HG02943 (cell line): ENCODE measurements at regions not wholly inside any gene's neighbourhood (a gene's known extent, or its start where the extent isn't known, plus 50 kb on each side); places are given as distances from the start of the nearest gene placed in this dataset.

Experiments used
- ATAC-seq: cut with Tn5 transposase; IDR thresholded peaks from one replicate; pipeline ENCODE4 v1.9.1; 2021; ENCODE audit warnings: mild to moderate bottlenecking, low read depth, moderate library complexity; ENCODE audit not compliant: unreplicated experiment

DNA sequence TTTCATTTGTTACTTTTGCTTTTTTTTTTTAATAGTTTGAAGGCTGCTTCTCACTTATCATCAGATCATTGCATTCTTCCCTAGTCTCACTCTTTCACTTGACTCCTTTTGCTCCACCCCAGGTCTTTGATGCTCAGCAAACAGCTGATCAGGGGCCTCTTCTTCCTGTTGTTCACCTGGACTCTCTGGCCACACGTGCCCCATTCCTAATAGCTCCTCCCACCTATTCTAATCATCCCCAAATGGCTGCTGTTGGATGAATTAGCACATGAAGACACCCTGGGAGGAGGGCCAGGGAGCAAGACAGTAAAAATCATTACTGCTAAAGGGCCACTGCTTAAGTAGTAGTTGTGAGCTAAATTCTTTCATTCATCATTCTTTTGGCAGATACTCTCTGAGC is 119.5 kb downstream of the MAB21L3 start:
- no peak for ATAC-seq

GRCh38 chr1:116231752-116232151 is 120.6 kb downstream of the MAB21L3 start:
- ATAC-seq: no peak

DNA sequence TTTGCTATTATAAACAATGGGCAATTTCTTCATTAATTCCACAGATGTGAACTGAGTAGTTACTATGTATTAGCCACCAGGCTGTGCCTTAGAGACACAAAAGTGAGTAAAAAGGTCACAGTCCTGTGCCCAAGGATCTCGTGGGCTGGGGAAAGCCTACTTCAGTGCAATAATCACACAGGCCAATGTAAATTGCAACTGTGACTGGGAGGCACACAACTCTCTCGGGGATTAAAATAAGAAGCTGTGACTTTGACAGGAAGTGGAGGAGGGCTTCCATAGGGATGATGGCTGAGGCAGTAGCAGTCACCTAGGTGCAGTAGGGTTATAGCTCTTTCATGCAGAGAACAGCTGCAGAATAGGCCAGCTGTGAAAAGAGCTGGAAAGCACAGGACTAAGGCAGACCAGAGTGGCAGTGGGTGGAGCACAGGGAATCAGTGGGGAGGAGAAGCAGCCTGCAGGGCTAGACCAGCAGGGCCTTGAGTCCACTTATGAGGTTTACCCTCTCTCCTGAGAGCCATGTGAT is 121.9 kb downstream of the MAB21L3 start:
- no peak for ATAC-seq

- ATAC-seq: no peak
Measured at GRCh38 chr1:116234429-116234828, 123.2 kb downstream of the MAB21L3 start.

DNA sequence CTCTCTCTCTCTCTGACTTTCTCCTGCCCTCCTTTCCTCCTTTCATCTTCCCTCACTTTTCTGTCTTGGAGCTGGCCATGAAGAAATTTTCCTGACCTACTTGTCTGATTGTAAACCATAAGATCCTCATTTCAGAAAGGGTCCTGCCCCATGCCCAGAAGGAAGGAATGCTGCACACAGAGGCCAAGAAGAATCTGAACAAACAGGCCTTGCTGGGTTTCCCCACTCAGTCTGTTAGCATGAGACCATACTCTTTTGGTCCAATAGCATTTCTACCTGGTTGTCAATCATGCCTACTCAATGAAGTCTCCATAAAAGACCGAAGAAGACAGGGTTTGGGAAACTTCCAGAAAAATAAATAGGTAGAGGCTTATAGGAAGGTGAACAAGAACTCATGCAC is 128.7 kb downstream of the MAB21L3 start:
- ATAC-seq: no peak

- no peak for ATAC-seq
Measured at GRCh38 chr1:116242741-116243140, 130.3 kb upstream of the ATP1A1 start.

DNA sequence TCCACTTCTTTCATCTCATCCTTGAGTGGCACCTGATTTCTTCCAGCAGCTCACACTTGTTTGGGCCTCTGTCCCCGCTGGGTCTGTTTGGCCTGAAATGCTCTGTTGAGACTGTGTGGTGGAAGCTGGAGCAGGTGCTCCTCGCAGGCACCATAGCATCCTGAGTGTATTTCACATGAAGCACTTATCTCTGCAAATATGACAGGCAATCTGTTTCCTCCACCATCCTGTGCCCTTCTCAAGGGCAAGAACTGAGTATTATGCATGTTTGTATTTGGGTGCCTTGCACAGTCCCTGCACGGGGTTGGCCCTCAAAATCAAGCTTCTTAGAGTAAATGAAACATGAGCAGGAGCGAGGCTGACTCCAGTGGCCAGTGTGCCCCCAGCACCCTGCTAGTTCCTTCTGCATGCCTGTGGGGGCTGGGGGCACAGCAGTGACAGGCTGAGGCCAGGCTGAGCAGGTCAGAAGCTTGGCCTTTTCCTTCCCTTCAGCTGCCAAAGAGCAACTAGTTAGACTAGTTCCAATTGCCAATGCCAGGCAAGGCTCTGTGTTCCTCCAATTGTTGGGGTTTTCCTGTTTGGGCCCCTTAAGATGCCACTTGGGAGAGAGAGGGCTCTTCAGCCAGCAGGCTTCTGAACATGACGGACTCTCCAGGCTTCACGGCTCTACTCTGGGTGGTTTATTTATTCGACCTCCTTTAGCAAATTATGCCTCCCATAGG is 129.6 kb upstream of the ATP1A1 start:
- no peak for ATAC-seq

GRCh38 chr1:116246174-116246573 is 126.9 kb upstream of the ATP1A1 start:
- ATAC-seq: no peak

- ATAC-seq: no peak
Measured at GRCh38 chr1:116252271-116252670, 120.8 kb upstream of the ATP1A1 start.

DNA sequence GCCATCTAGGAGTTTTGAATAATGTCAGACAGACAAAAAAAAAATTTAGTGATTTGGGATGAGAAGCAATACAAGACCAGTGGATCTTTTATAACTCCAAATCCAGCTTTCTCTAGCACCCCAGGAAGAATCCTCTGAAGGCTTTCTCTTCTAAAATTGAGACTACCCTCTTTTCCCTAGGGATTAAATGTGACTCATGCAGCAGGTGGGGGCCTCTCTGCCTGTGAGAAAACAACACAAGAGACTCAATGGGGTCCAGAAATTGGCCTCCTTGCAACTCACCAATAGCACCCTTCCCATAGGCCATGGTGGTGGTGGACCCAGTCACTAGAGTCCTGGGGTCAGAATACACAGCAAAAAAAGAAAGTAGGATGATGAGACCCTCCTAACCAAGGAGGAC is 120.3 kb upstream of the ATP1A1 start:
- ATAC-seq: no peak

- ATAC-seq: no peak
Measured at GRCh38 chr1:116253566-116254382, 119.3 kb upstream of the ATP1A1 start.

DNA sequence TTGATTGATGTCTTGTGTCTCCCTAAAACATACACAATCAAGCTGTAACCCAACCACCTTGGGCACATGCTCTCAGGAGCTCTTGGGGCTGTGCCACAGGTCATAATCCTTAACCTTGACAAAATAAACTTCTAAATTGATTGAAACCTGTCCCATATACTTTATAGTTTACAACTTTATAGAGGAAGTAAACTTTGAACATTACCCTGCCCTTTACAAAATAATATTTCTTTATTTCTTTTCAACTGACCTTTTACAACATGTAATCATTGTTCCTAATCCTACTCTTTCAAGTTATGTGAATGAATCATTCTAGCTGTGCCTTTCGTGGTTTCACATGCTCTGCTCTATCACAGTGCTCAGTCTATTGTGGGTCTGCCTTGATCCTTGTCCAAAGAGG is 118.3 kb upstream of the ATP1A1 start:
- ATAC-seq: no peak

DNA sequence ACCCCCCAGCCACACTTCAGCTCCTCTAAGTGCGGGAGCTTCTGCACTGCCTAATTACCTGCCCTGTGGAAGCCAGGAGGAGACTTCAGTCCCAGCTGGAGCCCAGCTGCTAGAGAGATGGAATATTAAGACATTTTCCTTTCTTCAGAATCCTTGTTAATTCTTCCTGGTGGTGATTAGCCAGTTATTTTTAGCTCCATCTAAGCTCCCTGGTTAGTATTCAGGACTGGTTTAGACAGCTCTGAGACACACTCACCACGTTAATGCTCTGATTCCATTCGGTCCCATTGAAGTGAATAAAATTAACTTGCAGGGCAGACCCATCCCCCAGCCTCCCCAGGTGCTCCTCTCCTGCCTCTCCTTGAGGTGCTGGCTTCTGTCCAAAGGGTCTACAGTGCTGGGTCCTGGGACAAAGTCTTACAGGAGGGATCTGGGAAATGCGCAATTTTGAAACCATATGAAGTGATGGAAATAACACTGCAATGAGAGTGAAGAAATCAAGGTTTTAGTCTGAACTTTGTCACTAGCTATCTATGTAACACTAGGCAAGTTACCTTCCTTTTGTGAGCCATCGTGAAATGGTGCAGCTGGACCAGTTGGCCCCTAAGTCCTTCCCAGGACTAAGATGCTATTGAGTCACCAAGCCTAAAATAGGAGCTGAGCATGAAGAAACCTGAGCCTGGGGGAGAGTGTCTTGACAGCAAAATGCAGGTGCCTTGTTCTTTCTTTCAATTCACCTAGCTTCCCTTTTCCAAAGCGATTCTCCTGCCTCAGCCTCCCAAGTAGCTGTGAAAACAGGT is 117.4 kb upstream of the ATP1A1 start:
- ATAC-seq: no peak

DNA sequence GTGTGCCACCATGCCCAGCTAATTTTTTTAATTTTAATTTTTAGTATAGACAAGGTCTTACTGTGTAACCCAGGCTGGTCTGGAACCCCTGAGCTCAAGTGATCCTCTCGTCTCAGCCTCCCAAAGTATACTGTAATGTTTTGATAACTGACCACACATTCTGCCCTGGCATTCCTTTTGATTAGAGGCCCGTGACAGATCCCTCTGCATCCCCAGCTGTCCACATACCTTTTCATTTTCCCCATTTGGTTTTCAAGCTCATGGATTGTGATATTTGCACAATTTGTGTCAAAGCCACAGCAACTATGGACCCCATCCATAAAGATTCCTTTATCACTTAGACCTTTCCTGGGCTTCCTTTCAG is 116.8 kb upstream of the ATP1A1 start:
- ATAC-seq: no peak

GRCh38 chr1:116256875-116257274 is 116.2 kb upstream of the ATP1A1 start:
- no peak for ATAC-seq

DNA sequence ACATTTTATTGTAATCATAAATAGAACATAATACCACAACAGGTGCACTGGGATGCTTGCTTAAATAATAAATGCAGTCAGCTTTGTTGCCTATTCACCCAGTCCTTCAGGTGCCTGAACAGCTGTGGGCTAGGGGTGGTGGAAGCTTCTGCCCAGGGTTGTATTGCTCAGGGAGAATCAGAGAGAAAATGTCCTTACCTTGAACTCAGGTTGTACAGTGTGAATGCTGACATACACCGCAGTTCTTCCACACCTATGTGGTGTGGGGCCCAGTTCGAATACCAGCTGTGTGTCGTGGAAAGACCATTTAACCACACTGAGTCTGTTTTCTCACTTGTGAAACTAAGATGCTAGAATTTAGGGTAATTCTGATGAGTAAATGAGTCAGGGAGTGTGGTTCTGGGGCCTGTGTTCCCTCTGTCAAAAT is 115.7 kb upstream of the ATP1A1 start:
- ATAC-seq: peak; percentile 53

- ATAC-seq: no peak
Measured at GRCh38 chr1:116257836-116258235, 115.2 kb upstream of the ATP1A1 start.

DNA sequence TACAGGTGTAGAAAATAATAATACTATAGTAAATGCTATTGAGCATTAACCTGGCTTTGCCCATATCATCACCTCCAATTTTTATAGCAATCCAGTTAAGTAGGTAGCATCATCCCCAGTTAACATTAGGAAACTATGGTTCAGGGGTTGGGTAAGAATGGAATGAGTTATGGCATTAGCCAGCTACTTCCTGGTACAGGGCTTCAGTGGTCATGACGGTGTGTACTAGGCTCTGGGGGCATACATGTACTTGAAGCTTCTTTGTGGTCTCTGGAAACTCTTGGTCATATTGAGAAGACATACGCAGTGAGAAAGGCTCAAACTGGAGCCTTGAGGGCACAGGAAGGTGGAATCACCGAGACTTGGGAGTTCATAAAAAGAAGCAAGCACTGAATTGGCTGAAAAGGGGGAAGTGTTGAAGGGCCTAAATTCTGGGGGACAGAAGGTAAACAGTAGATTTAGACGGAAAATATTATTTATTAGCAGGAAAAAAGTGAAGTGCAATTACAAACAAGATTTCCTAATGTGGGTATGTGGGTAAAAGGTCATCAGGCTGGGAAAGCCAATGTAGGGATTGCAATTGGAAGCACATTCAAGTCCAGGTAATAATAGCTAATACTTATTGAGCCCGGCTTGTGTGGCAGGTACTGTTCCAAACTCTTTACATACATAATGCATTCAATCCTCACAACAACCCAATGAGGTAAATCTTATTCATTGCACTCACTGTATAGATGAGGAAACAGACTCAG is 114.2 kb upstream of the ATP1A1 start:
- no peak for ATAC-seq

DNA sequence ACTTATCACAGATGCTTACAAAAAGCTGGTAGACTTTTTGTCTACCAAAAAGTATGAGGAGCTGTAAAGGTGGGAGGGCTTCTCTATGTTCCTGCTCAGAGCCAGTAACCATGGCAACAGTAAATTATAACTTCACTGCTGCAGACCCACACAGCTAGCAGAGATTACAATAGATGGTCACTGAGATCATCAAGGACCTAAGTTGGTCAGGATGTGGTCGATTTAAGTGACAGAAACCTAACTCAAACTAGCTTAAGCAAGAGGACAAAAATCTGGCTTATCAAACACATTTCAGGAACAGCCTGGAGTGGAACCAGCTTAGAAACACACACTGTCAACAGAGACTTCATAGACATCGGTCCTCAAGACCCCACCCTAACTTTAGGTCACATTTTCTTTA is 113.4 kb upstream of the ATP1A1 start:
- ATAC-seq: no peak

- no peak for ATAC-seq
Measured at GRCh38 chr1:116260115-116260514, 112.9 kb upstream of the ATP1A1 start.
